ENCODE measurements at regions not wholly inside any gene's neighbourhood (a gene's known extent, or its start where the extent isn't known, plus 50 kb on each side); places are given as distances from the start of the nearest gene placed in this dataset.

DNA sequence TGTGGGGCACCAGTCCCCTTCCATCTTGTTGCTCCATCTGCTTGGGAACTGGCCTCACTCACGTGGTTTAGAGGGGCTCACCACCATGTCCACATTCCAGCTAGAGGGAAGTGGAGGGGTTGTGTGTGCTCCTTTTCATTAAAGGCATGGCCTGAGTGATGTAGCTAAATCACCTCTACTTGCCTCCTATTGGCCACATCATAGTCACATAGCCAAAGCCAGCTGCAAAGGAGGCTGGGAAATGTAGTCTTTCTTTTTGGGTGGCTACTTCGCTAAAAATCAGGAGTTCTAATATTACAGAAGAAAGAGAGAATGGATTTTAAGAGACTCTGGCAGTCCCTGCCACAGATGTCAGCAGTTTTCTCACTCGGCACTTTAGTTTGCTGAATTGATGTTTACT lies 63.0 kb upstream of the ALX4 start:
- TF ChIP-seq CREM (CRISPR knock-in tag; IDR thresholded peaks at IDR 0.05) (no peak), TP53 (CRISPR knock-in tag; IDR thresholded peaks at IDR 0.05) (no peak), OVOL2 (CRISPR knock-in tag; IDR thresholded peaks at IDR 0.05; ENCODE audit: borderline replicate concordance) (no peak), NR3C1 (CRISPR knock-in tag; conservative IDR thresholded peaks at IDR 0.05; ENCODE audit: low read depth) (no peak), SMAD3 (CRISPR knock-in tag; IDR thresholded peaks at IDR 0.05; ENCODE audit: borderline replicate concordance) (no peak), NFYB (CRISPR knock-in tag; conservative IDR thresholded peaks at IDR 0.05; ENCODE audit: low read depth) (peak; percentile 39; the same call in 1 of the 2 replicates), ETV6 (CRISPR knock-in tag; IDR thresholded peaks at IDR 0.05) (no peak)
- TF ChIP-seq, protein P1, sequence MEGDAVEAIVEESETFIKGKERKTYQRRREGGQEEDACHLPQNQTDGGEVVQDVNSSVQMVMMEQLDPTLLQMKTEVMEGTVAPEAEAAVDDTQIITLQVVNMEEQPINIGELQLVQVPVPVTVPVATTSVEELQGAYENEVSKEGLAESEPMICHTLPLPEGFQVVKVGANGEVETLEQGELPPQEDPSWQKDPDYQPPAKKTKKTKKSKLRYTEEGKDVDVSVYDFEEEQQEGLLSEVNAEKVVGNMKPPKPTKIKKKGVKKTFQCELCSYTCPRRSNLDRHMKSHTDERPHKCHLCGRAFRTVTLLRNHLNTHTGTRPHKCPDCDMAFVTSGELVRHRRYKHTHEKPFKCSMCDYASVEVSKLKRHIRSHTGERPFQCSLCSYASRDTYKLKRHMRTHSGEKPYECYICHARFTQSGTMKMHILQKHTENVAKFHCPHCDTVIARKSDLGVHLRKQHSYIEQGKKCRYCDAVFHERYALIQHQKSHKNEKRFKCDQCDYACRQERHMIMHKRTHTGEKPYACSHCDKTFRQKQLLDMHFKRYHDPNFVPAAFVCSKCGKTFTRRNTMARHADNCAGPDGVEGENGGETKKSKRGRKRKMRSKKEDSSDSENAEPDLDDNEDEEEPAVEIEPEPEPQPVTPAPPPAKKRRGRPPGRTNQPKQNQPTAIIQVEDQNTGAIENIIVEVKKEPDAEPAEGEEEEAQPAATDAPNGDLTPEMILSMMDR (IDR thresholded peaks at IDR 0.05): no peak
- TF ChIP-seq, protein P2, sequence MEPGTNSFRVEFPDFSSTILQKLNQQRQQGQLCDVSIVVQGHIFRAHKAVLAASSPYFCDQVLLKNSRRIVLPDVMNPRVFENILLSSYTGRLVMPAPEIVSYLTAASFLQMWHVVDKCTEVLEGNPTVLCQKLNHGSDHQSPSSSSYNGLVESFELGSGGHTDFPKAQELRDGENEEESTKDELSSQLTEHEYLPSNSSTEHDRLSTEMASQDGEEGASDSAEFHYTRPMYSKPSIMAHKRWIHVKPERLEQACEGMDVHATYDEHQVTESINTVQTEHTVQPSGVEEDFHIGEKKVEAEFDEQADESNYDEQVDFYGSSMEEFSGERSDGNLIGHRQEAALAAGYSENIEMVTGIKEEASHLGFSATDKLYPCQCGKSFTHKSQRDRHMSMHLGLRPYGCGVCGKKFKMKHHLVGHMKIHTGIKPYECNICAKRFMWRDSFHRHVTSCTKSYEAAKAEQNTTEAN (CRISPR knock-in tag; IDR thresholded peaks at IDR 0.05): no peak
- TF ChIP-seq, protein P3, sequence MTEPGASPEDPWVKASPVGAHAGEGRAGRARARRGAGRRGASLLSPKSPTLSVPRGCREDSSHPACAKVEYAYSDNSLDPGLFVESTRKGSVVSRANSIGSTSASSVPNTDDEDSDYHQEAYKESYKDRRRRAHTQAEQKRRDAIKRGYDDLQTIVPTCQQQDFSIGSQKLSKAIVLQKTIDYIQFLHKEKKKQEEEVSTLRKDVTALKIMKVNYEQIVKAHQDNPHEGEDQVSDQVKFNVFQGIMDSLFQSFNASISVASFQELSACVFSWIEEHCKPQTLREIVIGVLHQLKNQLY (CRISPR knock-in tag; IDR thresholded peaks at IDR 0.05): no peak
- TF ChIP-seq, protein P4, sequence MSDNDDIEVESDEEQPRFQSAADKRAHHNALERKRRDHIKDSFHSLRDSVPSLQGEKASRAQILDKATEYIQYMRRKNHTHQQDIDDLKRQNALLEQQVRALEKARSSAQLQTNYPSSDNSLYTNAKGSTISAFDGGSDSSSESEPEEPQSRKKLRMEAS (CRISPR knock-in tag; IDR thresholded peaks at IDR 0.05): no peak
- TF ChIP-seq, protein P5, sequence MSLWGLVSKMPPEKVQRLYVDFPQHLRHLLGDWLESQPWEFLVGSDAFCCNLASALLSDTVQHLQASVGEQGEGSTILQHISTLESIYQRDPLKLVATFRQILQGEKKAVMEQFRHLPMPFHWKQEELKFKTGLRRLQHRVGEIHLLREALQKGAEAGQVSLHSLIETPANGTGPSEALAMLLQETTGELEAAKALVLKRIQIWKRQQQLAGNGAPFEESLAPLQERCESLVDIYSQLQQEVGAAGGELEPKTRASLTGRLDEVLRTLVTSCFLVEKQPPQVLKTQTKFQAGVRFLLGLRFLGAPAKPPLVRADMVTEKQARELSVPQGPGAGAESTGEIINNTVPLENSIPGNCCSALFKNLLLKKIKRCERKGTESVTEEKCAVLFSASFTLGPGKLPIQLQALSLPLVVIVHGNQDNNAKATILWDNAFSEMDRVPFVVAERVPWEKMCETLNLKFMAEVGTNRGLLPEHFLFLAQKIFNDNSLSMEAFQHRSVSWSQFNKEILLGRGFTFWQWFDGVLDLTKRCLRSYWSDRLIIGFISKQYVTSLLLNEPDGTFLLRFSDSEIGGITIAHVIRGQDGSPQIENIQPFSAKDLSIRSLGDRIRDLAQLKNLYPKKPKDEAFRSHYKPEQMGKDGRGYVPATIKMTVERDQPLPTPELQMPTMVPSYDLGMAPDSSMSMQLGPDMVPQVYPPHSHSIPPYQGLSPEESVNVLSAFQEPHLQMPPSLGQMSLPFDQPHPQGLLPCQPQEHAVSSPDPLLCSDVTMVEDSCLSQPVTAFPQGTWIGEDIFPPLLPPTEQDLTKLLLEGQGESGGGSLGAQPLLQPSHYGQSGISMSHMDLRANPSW (CRISPR knock-in tag; conservative IDR thresholded peaks at IDR 0.05; ENCODE audit: low read depth): no peak
- TF ChIP-seq, protein P6, sequence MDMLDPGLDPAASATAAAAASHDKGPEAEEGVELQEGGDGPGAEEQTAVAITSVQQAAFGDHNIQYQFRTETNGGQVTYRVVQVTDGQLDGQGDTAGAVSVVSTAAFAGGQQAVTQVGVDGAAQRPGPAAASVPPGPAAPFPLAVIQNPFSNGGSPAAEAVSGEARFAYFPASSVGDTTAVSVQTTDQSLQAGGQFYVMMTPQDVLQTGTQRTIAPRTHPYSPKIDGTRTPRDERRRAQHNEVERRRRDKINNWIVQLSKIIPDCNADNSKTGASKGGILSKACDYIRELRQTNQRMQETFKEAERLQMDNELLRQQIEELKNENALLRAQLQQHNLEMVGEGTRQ (CRISPR knock-in tag; IDR thresholded peaks at IDR 0.05): peak; percentile 78
